Mesodermal cell (in vitro differentiated cells): ENCODE measurements at regions not wholly inside any gene's neighbourhood (a gene's known extent, or its start where the extent isn't known, plus 50 kb on each side); places are given as distances from the start of the nearest gene placed in this dataset.

Experiments used
- H3K27ac ChIP-seq: 2 replicates; pipeline ENCODE4 v1.7.0; 2013; ENCODE audit warnings: mild to moderate bottlenecking, low read depth, low read length, moderate library complexity; ENCODE audit not compliant: severe bottlenecking
- H3K36me3 ChIP-seq: 2 replicates; pipeline ENCODE4 v1.7.1; 2013; ENCODE audit warnings: mild to moderate bottlenecking, low read length, moderate library complexity; ENCODE audit not compliant: control insufficient read depth, insufficient read depth
- H3K4me1 ChIP-seq: one replicate; pipeline ENCODE4 v1.7.1; 2013; ENCODE audit warnings: mild to moderate bottlenecking, low read length; ENCODE audit not compliant: insufficient read depth, control insufficient read depth, poor library complexity, severe bottlenecking
- H3K4me3 ChIP-seq: 2 replicates; pipeline ENCODE4 v1.7.0; 2013; ENCODE audit warnings: low read length, control low read depth, mild to moderate bottlenecking; ENCODE audit not compliant: insufficient read depth, poor library complexity, severe bottlenecking; ENCODE audit errors: extremely low read depth
- H3K9me3 ChIP-seq: 2 replicates; pipeline ENCODE4 v1.7.1; 2013; ENCODE audit warnings: mild to moderate bottlenecking, low read length, moderate library complexity; ENCODE audit not compliant: control insufficient read depth
- WGBS, 2 experiments: methylation state at CpG; one replicate each; pipeline ENCODE4 v1.1.5; 2013; ENCODE audit warnings: missing lambda C conversion rate in 2 of 2; ENCODE audit not compliant: insufficient coverage in 2 of 2; 5-methylcytosine and 5-hydroxymethylcytosine counted together

DNA sequence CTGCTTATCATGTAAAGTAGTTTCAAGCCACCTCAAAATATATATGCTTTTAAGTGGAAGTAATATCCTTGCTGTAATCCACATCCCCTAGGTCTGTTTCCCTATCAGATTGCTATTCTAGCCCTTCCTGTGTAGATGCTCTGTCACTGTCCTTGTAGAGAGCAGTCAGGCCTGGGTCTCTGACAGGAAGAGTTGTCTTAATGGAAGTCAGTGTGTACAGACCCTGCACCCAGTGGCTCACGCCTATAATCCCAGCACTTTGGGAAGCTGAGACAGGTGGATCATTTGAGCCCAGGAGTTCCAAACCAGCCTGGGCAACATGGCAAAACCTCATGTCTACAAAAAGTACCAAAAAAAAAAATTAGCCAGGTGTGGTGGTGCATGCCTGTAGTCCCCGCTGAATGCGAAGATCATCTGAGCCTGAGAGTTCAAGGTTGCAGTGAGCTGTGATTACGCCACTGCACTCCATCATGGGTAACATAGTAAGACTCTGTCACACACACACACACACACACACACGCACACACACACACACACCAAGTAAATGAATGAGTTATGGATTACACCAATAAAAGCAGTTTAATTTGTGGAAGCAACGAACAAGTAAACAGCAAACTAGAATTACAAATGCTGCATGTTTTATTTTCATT is 70.2 kb upstream of the DSC1 start:
- no peak overlapping the region for H3K4me3 ChIP-seq
- 100% methylated on average over 2 of the region's 6 CpGs; no CpG with 5 or more reads in 1 of the 2 experiments for WGBS, 2 experiments
- no peaks in the 10 kb centered on the region for H3K9me3 ChIP-seq
- H3K36me3 ChIP-seq: no peaks in the 10 kb centered on the region
- no peak overlapping the region for H3K27ac ChIP-seq
- no peaks in the 10 kb centered on the region for H3K4me1 ChIP-seq

DNA sequence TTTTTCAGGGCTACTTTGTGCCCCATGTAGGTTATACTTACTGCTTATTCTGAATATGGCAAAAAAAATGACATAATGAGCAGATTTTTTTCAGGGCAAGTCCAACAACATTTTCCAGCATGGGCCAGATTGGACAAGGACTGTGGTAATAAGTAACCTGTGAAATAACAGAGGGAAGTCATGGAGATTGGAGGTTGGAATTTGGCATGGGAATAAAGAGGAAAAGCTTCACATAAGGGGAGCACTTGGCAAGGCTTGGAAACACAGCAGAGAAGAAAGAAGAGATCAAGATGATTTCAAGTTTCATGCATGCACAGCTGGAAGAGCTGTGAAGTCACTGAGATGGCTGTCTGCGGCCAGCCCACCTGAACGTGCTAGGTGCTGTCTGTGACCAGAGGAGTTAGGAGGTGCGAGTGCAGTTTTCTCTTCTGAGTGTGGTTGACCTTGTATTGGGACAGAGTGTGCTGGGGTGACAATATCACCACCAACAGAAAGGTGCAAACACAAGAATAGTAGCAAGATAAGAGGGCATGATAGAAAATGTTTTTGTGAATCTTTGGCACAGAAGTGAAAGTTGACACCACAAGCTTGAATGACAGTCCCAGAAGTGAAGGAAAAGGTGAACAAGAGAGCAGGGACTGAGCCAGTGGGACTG is 71.1 kb upstream of the DSC1 start:
- Histone ChIP-seq H3K36me3 (no peaks in the 10 kb centered on the region), H3K4me1 (no peaks in the 10 kb centered on the region), H3K9me3 (no peaks in the 10 kb centered on the region), H3K27ac (no peak overlapping the region), H3K4me3 (no peak overlapping the region)
- WGBS, 2 experiments: 17 to 50% methylated on average over 2 to 3 of the region's 3 CpGs

DNA sequence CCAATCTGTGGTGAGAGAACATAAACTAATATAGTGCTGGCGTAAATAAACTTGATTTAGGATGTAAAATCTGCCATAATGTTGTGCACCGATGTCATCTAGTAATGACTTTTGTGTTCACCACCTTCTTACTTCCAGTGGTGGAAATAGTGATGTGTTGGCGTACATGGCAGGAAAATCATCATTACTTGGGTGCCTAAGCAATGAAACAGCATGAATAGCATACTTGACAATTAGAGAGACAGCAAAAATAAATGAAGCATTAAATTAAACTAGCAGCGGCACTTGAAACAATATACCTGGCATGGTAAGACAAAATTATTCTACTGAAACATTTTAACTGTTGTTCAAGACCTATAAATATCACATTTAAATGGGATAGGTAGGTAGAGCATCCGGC is 73.2 kb upstream of the DSC1 start:
- no peaks in the 10 kb centered on the region for H3K4me1 ChIP-seq
- H3K4me3 ChIP-seq: no peak overlapping the region
- H3K9me3 ChIP-seq: no peaks in the 10 kb centered on the region
- H3K27ac ChIP-seq: no peak overlapping the region
- 95 to 100% methylated on average over 1 to 3 of the region's 5 CpGs for WGBS, 2 experiments
- no peaks in the 10 kb centered on the region for H3K36me3 ChIP-seq

DNA sequence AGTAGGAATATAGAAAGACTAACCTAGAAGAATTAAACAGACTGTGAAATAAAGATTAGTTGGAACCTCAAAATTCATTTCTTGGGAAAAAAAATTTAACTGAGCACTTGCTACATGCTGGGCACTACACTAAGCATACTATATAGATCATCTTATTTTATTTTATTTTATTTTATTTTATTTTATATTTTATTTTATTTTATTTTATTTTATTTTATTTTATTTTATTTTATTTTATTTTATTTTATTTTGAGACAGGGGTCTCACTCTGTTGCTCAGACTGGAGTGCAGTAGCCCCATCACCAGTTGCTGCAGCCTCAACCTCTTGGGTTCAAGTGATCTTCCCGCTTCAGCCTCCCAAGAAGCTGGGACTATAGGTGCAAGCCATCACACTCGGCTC is 74.5 kb upstream of the DSC1 start:
- no peaks in the 10 kb centered on the region for H3K36me3 ChIP-seq
- no peaks in the 10 kb centered on the region for H3K9me3 ChIP-seq
- 83 to 94% methylated on average over 1 to 2 of the region's 2 CpGs for WGBS, 2 experiments
- H3K4me3 ChIP-seq: no peak overlapping the region
- H3K4me1 ChIP-seq: peaks cover under 1% of the 10 kb centered on the region
- no peak overlapping the region for H3K27ac ChIP-seq

DNA sequence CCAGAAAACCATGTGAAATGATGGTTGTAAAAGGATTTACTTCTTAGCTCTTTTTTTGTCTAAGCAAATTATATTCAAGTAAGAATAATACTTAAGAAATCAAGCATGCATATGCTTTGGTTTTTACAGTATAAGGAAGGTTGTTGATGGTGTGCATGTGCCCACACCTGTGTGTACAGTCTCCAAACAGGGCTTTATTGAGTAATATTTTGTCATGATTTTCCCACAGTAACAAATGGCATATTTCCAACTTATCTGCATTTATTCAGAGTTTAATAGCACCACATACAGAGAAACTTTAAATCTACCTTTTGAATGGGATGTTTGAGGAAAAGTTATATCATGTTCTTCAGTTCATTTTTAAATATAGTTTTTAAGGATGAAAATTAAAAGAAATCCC is 76.5 kb upstream of the DSG1 start:
- Histone ChIP-seq H3K9me3 (no peaks in the 10 kb centered on the region), H3K36me3 (no peaks in the 10 kb centered on the region), H3K27ac (no peak overlapping the region), H3K4me3 (no peak overlapping the region), H3K4me1 (peaks cover 26% of the 10 kb centered on the region)

DNA sequence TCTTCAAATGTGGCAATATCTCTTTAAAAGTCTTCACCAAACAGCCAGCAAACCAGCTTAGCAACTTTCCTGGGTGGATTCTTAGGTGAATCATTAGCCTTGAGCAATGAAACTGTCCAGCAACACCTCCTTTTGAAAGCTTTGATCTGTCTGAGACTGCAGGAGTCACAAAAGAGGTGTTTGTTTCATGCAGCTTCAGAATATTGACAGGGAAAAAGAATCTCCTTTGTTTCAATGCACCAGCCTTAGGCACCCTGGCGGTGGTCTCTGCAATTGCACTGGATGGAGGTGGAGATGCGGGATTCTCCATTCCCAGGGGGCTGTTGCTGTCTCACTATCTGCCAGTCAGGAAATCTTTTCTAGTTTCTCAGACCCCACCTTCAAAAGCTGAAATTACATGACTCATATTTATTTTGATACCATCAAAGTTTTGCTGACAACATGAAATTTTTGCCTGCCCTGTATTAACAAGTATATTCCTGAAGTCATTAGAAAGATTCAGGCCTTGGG is 76.0 kb upstream of the DSG1 start:
- Histone ChIP-seq H3K36me3 (no peaks in the 10 kb centered on the region), H3K27ac (no peak overlapping the region)

DNA sequence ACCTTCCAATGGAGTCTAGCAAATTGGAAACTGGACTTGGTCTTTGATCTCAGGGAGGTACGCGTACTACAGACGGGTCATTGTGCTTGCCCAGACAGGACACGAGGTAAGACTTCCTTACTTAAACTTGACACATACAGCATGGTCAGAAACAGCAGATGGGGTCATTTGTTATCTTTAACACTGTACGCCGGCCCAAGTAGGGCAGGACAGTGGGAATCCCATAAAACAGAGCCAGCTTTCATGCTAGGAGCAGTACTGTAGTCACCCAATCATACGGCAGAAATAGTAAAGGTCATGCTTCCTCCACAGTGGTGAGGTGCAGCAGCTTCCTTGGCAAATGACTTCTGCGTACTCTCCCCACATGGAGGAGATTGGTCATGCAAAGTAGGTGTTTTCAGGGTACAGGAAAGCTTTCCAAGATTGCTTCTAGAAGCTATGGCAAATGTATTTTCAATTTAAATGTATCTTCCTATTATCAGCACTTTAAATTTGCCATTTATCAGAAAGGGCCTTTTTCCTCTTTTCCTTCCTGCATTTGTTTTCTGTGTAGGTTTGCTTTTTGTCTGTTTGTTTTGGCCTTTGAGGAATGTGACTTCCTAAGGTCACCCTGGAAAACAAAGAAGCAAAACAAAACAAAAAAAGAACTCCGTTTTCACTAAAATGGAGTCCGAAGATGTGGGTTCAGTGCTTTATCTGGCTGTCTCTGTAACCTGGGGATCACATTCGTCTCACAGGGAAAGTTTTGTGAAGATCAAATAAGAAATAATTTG is 74.0 kb upstream of the DSG1 start:
- no peaks in the 10 kb centered on the region for H3K9me3 ChIP-seq
- no peak overlapping the region for H3K4me3 ChIP-seq
- H3K27ac ChIP-seq: peak overlapping the region; percentile 87
- H3K4me1 ChIP-seq: peaks cover 28% of the 10 kb centered on the region
- 66 to 75% methylated on average over 7 to 9 of the region's 11 CpGs for WGBS, 2 experiments
- no peaks in the 10 kb centered on the region for H3K36me3 ChIP-seq

More for the DNA sequence above, 76.0 kb upstream of the DSG1 start:
- Histone ChIP-seq H3K4me1 (peaks cover 26% of the 10 kb centered on the region), H3K4me3 (no peak overlapping the region), H3K9me3 (no peaks in the 10 kb centered on the region)
- WGBS, 2 experiments: 0% methylated on average over 1 of the region's 2 CpGs; no CpG with 5 or more reads in 1 of the 2 experiments

DNA sequence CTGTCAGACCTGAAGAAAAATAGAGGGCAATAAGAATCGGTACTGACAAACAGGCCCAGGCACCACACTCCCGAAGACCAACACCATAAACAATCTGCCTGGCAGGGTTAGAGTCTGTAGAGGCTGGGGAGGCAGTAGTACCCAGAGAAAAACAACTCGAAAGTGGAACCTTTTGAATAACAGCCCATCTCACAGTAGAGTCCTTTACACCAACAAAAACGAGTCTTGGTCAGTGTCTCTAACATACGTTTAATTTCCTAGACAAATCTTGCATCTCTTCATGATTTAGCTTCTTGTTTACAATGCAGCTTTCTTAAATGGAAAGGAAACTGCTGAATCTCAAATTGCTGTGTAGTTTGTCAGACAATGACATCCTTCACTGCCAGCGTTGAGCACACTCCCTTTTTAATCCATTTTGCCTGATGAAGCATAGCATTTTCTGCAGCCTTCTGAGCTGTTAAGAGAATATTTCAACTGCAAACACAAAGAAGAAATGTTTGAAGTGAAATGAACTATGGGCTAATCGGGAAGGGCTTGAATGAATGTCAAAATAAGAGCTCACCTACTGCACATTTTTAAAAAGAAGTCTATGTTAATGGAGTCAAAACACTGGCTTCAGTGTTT is 73.1 kb upstream of the DSG1 start:
- no peak overlapping the region for H3K4me3 ChIP-seq
- peaks cover 38% of the 10 kb centered on the region for H3K4me1 ChIP-seq
- peak overlapping the region; percentile 87 for H3K27ac ChIP-seq
- H3K9me3 ChIP-seq: no peaks in the 10 kb centered on the region
- H3K36me3 ChIP-seq: no peaks in the 10 kb centered on the region
- 71 to 81% methylated on average over 2 to 5 of the region's 7 CpGs for WGBS, 2 experiments

DNA sequence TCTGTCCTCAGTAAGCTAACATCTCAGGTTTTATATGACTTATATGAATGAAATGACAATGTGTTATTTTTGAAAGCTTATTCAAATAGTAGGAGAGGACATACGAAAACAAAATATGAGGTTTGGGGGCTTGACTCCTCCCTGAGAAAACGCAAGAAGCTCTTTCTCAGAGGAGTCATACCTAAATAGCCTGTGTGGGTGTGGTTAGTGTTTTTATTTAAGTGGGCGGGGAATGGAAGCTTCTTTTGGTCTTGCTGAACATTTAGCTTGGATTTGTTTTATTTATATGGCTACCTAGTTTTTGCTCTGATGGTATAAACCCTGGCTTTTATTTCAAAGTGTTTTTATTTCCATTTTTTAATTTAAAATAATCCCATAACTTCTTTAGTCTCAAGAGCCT is 72.1 kb upstream of the DSG1 start:
- no peaks in the 10 kb centered on the region for H3K9me3 ChIP-seq
- H3K36me3 ChIP-seq: no peaks in the 10 kb centered on the region
- H3K4me1 ChIP-seq: peaks cover 38% of the 10 kb centered on the region
- no peak overlapping the region for H3K4me3 ChIP-seq
- 80 to 93% methylated on average over 2 to 3 of the region's 3 CpGs for WGBS, 2 experiments
- H3K27ac ChIP-seq: no peak overlapping the region

DNA sequence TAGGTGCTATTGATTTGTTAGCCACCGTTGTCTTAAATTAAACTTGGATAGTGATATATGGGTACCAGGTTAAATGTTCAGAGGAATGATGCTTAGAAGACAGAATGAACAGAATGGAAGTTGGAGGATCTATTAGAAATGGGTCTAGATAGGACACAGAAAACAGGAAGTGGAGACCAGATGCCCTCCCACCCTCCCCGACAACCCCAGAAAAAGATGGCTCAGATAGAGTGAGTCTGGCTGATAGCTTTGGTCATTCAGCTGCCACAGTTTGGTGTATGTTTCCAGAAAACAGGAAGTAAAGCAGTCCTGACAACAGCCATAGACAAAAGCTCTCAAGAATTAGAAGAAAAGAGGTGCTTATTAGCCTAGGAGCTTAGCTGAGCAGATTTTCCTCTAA is 71.5 kb upstream of the DSG1 start:
- Histone ChIP-seq H3K27ac (peak overlapping the region; percentile 82), H3K9me3 (no peaks in the 10 kb centered on the region), H3K4me3 (no peak overlapping the region), H3K36me3 (no peaks in the 10 kb centered on the region), H3K4me1 (peaks cover 38% of the 10 kb centered on the region)
- 100% methylated on average over 1 of the region's 2 CpGs for WGBS, 2 experiments
